ENCODE measurements at regions not wholly inside any gene's neighbourhood (a gene's known extent, or its start where the extent isn't known, plus 50 kb on each side); places are given as distances from the start of the nearest gene placed in this dataset.

- TF ChIP-seq SRF (IDR thresholded peaks at IDR 0.05; ENCODE audit: low read depth) (no peak), POLR2AphosphoS5 (IDR thresholded peaks at IDR 0.05; ENCODE audit: low read depth, low read length) (no peak), FOSL1 (IDR thresholded peaks at IDR 0.05; ENCODE audit: low read depth) (no peak), EZH2phosphoT487 (IDR thresholded peaks at IDR 0.05; ENCODE audit: borderline replicate concordance) (no peak), SP1 (IDR thresholded peaks at IDR 0.05; ENCODE audit: low read depth) (no peak)
Measured at GRCh38 chr6:62808565-62809293, 402.5 kb upstream of the FKBP1C start (continued).

DNA sequence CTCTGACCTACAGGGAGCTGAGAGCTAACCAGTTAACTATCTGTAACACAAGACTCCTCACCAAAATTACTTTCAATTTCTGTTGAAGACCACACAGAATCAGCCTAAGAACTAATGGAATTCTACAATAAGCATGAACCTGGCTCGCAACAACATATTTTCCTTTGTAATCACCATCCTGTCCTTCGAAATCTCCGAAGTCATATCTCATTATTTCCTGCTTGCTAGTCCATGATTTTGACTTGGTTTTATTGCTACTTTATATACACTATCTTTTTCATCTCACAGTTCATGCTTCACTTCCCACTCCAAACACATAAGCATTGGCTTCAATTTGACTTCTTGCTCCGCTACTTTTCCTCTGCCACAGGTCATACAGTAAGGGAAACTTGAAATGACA is 405.8 kb upstream of the FKBP1C start:
- intact Hi-C loops (cut with micrococcal nuclease), result no loop called here
- no peak overlapping the region for H3K4me3 ChIP-seq (replicated peaks in 1 of 2; ENCODE audit: low read depth in 1 of 2, low read length in 2 of 2)
- H3K9ac ChIP-seq (ENCODE audit: low read length), result no peak overlapping the region
- H3K9me3 ChIP-seq (ENCODE audit: control insufficient read depth in 1 of 2, insufficient read depth in 1 of 2, low read depth in 1 of 2, low read length in 2 of 2), result peaks cover 8 to 14% of the 10 kb centered on the region in 2 experiments; a peak in 2 of 4 replicates
- no peaks in the 10 kb centered on the region for H3K36me3 ChIP-seq (ENCODE audit: control insufficient read depth in 1 of 2, insufficient read depth in 2 of 2, low read length in 2 of 2)
- no peaks in the 10 kb centered on the region for H3K9me2 ChIP-seq (ENCODE audit: insufficient read depth)
- H3K27ac ChIP-seq (ENCODE audit: low read depth, low read length), result no peak overlapping the region
- no peak for TF ChIP-seq ATF3 (IDR thresholded peaks at IDR 0.05)
- no peak overlapping the region for H2AFZ ChIP-seq (ENCODE audit: low read depth, low read length, poor library complexity, severe bottlenecking)
- ATAC-seq (no peak), DNase-seq (ENCODE audit: low read depth, low spot score) (no peak)
- H3K4me1 ChIP-seq (ENCODE audit: control insufficient read depth in 1 of 2, insufficient read depth in 2 of 2, low read length in 2 of 2), result no peaks in the 10 kb centered on the region
- POLR2A ChIA-PET, result no interaction called here
- no peaks in the 10 kb centered on the region for H4K20me1 ChIP-seq (ENCODE audit: insufficient read depth)
- H3K79me2 ChIP-seq (ENCODE audit: insufficient read depth, low read length), result no peaks in the 10 kb centered on the region
- no TSS peak for BruUV-seq (replicated peaks)
- no peaks in the 10 kb centered on the region for H3K27me3 ChIP-seq (ENCODE audit: insufficient read depth, low read length)
- CTCF ChIA-PET, result no interaction called here
- RAD21 ChIA-PET (ENCODE audit: low non-redundant PET in 1 of 2, low total read pairs in 2 of 2, uncharacterized antibody in 2 of 2, unreplicated experiment in 2 of 2), result no interaction called here
- H3K4me2 ChIP-seq (ENCODE audit: low read length), result no peak overlapping the region

- ChIA-PET CTCF (no interaction called here), POLR2A (no interaction called here), RAD21 (ENCODE audit: low non-redundant PET in 1 of 2, low total read pairs in 2 of 2, uncharacterized antibody in 2 of 2, unreplicated experiment in 2 of 2) (no interaction called here)
- no peak overlapping the region for H3K9ac ChIP-seq (ENCODE audit: low read length)
- DNase-seq (ENCODE audit: low read depth, low spot score), result no peak
- no peak overlapping the region for H3K27ac ChIP-seq (ENCODE audit: low read depth, low read length)
- H3K4me3 ChIP-seq (replicated peaks in 1 of 2; ENCODE audit: low read depth in 1 of 2, low read length in 2 of 2), result no peak overlapping the region
- TF ChIP-seq POLR2A (IDR thresholded peaks at IDR 0.05; ENCODE audit: borderline replicate concordance, extremely low read depth, insufficient read depth, insufficient read length), result no peak
- TF ChIP-seq, protein P1, sequence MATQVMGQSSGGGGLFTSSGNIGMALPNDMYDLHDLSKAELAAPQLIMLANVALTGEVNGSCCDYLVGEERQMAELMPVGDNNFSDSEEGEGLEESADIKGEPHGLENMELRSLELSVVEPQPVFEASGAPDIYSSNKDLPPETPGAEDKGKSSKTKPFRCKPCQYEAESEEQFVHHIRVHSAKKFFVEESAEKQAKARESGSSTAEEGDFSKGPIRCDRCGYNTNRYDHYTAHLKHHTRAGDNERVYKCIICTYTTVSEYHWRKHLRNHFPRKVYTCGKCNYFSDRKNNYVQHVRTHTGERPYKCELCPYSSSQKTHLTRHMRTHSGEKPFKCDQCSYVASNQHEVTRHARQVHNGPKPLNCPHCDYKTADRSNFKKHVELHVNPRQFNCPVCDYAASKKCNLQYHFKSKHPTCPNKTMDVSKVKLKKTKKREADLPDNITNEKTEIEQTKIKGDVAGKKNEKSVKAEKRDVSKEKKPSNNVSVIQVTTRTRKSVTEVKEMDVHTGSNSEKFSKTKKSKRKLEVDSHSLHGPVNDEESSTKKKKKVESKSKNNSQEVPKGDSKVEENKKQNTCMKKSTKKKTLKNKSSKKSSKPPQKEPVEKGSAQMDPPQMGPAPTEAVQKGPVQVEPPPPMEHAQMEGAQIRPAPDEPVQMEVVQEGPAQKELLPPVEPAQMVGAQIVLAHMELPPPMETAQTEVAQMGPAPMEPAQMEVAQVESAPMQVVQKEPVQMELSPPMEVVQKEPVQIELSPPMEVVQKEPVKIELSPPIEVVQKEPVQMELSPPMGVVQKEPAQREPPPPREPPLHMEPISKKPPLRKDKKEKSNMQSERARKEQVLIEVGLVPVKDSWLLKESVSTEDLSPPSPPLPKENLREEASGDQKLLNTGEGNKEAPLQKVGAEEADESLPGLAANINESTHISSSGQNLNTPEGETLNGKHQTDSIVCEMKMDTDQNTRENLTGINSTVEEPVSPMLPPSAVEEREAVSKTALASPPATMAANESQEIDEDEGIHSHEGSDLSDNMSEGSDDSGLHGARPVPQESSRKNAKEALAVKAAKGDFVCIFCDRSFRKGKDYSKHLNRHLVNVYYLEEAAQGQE (IDR thresholded peaks at IDR 0.05; ENCODE audit: low read depth), result no peak
- TF ChIP-seq FOSL1 (IDR thresholded peaks at IDR 0.05; ENCODE audit: low read depth), result no peak
- no peak for TF ChIP-seq YY1 (IDR thresholded peaks at IDR 0.05; ENCODE audit: extremely low read depth, insufficient replicate concordance, low read depth, low read length)
- TF ChIP-seq, protein P2, sequence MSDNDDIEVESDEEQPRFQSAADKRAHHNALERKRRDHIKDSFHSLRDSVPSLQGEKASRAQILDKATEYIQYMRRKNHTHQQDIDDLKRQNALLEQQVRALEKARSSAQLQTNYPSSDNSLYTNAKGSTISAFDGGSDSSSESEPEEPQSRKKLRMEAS (IDR thresholded peaks at IDR 0.05), result no peak
- TF ChIP-seq, protein P3, sequence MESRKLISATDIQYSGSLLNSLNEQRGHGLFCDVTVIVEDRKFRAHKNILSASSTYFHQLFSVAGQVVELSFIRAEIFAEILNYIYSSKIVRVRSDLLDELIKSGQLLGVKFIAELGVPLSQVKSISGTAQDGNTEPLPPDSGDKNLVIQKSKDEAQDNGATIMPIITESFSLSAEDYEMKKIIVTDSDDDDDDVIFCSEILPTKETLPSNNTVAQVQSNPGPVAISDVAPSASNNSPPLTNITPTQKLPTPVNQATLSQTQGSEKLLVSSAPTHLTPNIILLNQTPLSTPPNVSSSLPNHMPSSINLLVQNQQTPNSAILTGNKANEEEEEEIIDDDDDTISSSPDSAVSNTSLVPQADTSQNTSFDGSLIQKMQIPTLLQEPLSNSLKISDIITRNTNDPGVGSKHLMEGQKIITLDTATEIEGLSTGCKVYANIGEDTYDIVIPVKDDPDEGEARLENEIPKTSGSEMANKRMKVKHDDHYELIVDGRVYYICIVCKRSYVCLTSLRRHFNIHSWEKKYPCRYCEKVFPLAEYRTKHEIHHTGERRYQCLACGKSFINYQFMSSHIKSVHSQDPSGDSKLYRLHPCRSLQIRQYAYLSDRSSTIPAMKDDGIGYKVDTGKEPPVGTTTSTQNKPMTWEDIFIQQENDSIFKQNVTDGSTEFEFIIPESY (IDR thresholded peaks at IDR 0.05; ENCODE audit: extremely low read depth, insufficient replicate concordance, low read length), result no peak
- TF ChIP-seq POLR2AphosphoS5 (IDR thresholded peaks at IDR 0.05; ENCODE audit: low read depth, low read length), result no peak
- H4K20me1 ChIP-seq (ENCODE audit: insufficient read depth), result no peaks in the 10 kb centered on the region
- no peaks in the 10 kb centered on the region for H3K4me1 ChIP-seq (ENCODE audit: control insufficient read depth in 1 of 2, insufficient read depth in 2 of 2, low read length in 2 of 2)
- H3K79me2 ChIP-seq (ENCODE audit: insufficient read depth, low read length), result no peaks in the 10 kb centered on the region
- no peak for ATAC-seq
- peaks cover 8 to 10% of the 10 kb centered on the region in 2 experiments; a peak in 2 of 4 replicates for H3K9me3 ChIP-seq (ENCODE audit: control insufficient read depth in 1 of 2, insufficient read depth in 1 of 2, low read depth in 1 of 2, low read length in 2 of 2)
- intact Hi-C loops (cut with micrococcal nuclease), result no loop called here
- no TSS peak for BruUV-seq (replicated peaks)
- H3K27me3 ChIP-seq (ENCODE audit: insufficient read depth, low read length), result no peaks in the 10 kb centered on the region
- H3K9me2 ChIP-seq (ENCODE audit: insufficient read depth), result no peaks in the 10 kb centered on the region
- H3K36me3 ChIP-seq (ENCODE audit: control insufficient read depth in 1 of 2, insufficient read depth in 2 of 2, low read length in 2 of 2), result no peaks in the 10 kb centered on the region
- no peak overlapping the region for H3K4me2 ChIP-seq (ENCODE audit: low read length)
- H2AFZ ChIP-seq (ENCODE audit: low read depth, low read length, poor library complexity, severe bottlenecking), result no peak overlapping the region
Measured at GRCh38 chr6:62803094-62803493, 408.2 kb upstream of the FKBP1C start.
